ENCODE measurements at regions not wholly inside any gene's neighbourhood (a gene's known extent, or its start where the extent isn't known, plus 50 kb on each side); places are given as distances from the start of the nearest gene placed in this dataset.
A peak's percentile ranks its signal among the peaks of the same experiment; 100 is the strongest.

GRCh38 chr12:38589306-38589632 is 272.7 kb downstream of the ALG10B start:
- Histone ChIP-seq H3K27me3 (ENCODE audit: control insufficient read depth in 2 of 2, insufficient read depth in 2 of 2, low read length in 2 of 2) (no peaks in the 10 kb centered on the region), H3K9me1 (ENCODE audit: control insufficient read depth, insufficient read depth, low read length) (no peaks in the 10 kb centered on the region), H3K4me1 (replicated peaks in 1 of 2; ENCODE audit: control insufficient read depth in 2 of 2, insufficient read depth in 2 of 2, low read length in 2 of 2) (no peaks in the 10 kb centered on the region), H4K20me1 (replicated peaks; ENCODE audit: control insufficient read depth, insufficient read depth, low read length) (no peaks in the 10 kb centered on the region), H3K4me2 (ENCODE audit: insufficient read depth, low read length) (no peak overlapping the region), H2AFZ (ENCODE audit: low read depth, low read length) (no peak overlapping the region), H3K36me3 (ENCODE audit: control insufficient read depth, insufficient read depth, low read length) (no peaks in the 10 kb centered on the region), H3K9me3 (replicated peaks; ENCODE audit: control insufficient read depth, insufficient read depth, low read depth, low read length) (no peaks in the 10 kb centered on the region), H3K79me2 (ENCODE audit: control insufficient read depth, insufficient read depth, low read length) (no peaks in the 10 kb centered on the region), H3K4me3 (no peak overlapping the region), H3K27ac (ENCODE audit: extremely low read depth, low read depth, low read length) (no peak overlapping the region), H3K9ac (ENCODE audit: insufficient read depth in 1 of 2, low read depth in 2 of 2, low read length in 2 of 2) (no peak overlapping the region)
- DNase-seq (ENCODE audit: extremely low read depth in 1 of 4, low spot score in 3 of 4) (no peak), FAIRE-seq (no peak), ATAC-seq (no peak)
- intact Hi-C loops (cut with micrococcal nuclease) = no loop called here
- 0 out of 2 replicates have a peak, but pooled peaks have one; percentile 14 for TF ChIP-seq MAFG (tag; conservative IDR thresholded peaks at IDR 0.05)
- TF ChIP-seq ERF (CRISPR knock-in tag; IDR thresholded peaks at IDR 0.05) = no peak
- TF ChIP-seq ZBTB2 (IDR thresholded peaks at IDR 0.05) = no peak
- TF ChIP-seq KLF16 (IDR thresholded peaks at IDR 0.05) = no peak
- no peak for TF ChIP-seq CREB3 (tag; conservative IDR thresholded peaks at IDR 0.05; ENCODE audit: low read depth)
- no peak for TF ChIP-seq BRF1 (IDR thresholded peaks at IDR 0.05; ENCODE audit: borderline replicate concordance, extremely low read depth, insufficient read length)
- TF ChIP-seq STAG1 (CRISPR knock-in tag; IDR thresholded peaks at IDR 0.05; ENCODE audit: borderline replicate concordance) = no peak
- no peak for TF ChIP-seq TAF9B (IDR thresholded peaks at IDR 0.05; ENCODE audit: partially characterized antibody)
- TF ChIP-seq ZNF197 (CRISPR knock-in tag; IDR thresholded peaks at IDR 0.05; ENCODE audit: low read depth) = no peak
- TF ChIP-seq ZNF316 (IDR thresholded peaks at IDR 0.05) = peak; percentile 37; the same call in 1 of the 2 replicates
- TF ChIP-seq MIER1 (IDR thresholded peaks at IDR 0.05; ENCODE audit: low read depth) = no peak
- 0% methylated on average over 4 of the region's 4 CpGs for WGBS (ENCODE audit: insufficient coverage, low coverage, missing lambda C conversion rate)
- ChIA-PET POLR2A (no interaction called here), CTCF (ENCODE audit: low intra/inter-chr PET ratio) (no interaction called here)
- BruUV-seq (replicated peaks) = no TSS peak
- in situ Hi-C loops (cut with MboI) = no loop called here
